HG03095 (cell line): ENCODE measurements at regions not wholly inside any gene's neighbourhood (a gene's known extent, or its start where the extent isn't known, plus 50 kb on each side); places are given as distances from the start of the nearest gene placed in this dataset.

Source experiments
- ATAC-seq: cut with Tn5 transposase; IDR thresholded peaks from one replicate; pipeline ENCODE4 v1.9.1; 2021; ENCODE audit warnings: moderate library complexity; ENCODE audit not compliant: unreplicated experiment

DNA sequence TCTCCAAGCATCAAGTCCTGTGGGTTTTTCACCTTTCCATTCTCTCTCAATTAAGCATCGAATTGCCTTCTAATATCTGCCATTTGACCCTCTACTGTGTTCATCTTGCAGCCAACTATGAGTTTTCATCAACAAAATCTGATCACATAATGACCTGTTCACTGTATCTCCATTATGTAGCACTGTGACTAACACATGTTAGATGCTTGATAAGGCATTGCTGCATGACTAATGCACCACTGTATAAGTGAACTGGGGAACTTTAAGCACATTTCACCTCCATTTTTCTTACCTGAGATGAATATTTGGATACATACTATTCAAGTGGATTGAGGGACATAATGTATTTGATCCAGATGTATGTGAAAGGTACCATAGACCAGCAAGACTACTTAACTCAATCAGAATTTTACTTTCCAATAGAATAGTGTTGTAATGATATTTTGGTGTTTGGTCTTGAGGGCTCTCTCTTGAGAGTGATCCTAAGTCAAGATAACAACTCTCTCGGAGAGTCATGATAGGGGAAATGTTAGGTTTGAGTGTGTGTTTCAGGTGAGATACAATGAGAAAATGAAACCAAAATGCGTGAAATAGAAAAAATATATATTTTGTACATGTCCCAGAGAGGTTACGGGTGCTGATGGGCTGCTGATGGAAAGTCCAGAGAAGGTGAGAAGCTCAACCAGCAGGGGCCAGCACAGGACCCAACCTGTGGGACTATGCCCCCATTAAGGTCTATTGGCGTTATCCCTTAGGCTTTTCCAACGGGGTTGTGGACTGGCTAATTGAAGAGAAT is 60.2 kb upstream of the HS3ST1 start:
- ATAC-seq: no peak

DNA sequence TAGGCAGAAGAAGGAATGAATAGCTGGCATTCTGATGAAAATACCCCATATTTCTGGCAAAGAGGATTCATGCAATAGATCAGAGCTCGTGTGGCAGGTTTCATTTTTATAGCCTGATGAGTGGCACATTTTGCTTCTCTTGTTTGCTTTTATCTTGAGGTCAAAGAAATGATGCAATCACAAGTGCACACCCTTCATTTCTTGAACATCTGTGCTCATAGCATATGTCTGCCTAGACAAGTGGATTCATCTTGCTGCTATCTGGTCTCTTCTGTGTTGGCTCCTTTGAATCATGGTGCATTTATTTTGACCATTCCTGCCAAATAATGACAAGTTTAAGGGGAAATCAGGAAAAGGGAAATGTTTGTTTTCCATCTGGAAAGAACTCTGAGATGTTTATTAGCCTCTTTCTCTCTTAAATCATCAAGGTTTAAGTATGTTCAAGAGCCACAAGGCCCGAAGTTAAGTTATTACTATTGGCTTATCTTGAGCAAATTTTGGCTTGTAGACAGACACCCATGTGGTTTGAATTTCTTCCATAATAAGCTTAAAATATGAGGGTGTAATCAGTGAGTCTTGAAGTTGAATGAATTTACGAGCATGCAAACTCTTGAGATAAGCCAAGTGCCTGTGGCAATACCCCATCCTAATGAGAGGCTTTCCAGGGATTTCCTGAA is 59.3 kb upstream of the HS3ST1 start:
- ATAC-seq: no peak

DNA sequence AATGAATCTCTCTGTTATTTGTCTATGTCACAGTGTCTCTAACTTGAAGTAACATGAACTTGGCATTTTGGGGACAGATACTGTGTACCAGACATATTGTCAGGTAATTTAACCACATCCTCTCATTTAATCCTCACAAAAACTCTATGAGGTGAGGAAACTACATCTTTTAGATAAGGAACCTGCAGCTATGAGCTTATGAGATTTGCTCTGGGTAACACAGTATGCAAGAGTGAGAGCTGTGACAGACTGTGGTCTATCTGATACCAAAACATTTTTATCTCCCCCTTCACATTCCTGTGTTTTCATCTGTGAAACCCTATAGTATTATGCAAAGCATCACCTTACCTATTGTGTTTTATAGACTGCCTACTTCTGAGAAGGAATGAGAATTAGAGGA is 58.4 kb upstream of the HS3ST1 start:
- ATAC-seq: no peak

DNA sequence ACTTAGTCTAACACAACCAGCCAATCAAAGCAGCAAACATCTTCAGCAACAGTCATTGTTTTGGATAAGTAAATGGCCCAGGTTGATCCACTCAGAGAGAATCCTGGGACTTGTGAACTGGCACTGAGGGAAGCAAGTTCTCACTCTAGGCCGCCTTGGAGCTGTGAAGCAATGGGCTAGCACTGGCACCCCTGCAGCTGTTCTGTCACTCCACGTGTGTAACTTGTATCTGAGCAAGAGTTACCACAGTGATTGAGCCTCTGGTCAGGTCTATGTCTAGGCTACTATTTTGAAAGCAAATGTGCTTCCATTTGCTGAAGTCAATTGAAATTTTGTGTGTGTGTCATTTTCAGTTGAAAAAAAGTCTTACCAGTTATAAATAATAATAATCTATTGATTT is 57.2 kb upstream of the HS3ST1 start:
- no peak for ATAC-seq

GRCh38 chr4:11484531-11484930 is 55.8 kb upstream of the HS3ST1 start:
- no peak for ATAC-seq

GRCh38 chr4:11483046-11483445 is 54.4 kb upstream of the HS3ST1 start:
- ATAC-seq: no peak

- ATAC-seq: peak; percentile 91
Measured at GRCh38 chr4:11480683-11481082, 52.0 kb upstream of the HS3ST1 start.
